PC-9 (cell line): ENCODE measurements at regions not wholly inside any gene's neighbourhood (a gene's known extent, or its start where the extent isn't known, plus 50 kb on each side); places are given as distances from the start of the nearest gene placed in this dataset.

Source experiments
- BruUV-seq: library from RNA; stranded (reverse); fragments of 400-500 nt; replicated peaks from 2 replicates; lab custom pipeline; 2021; lab: Mats Ljungman, UMichigan
- CTCF ChIA-PET: fragments of 300-600 bp; sonication (Branson Sonifier 250); formaldehyde crosslinking; loops from one replicate; lab custom pipeline; 2022; ENCODE audit warnings: antibody characterized with exemption; lab: Charles Lee
- POLR2A ChIA-PET: fragments of 300-600 bp; sonication (Branson Sonifier 250); formaldehyde crosslinking; loops from one replicate; lab custom pipeline; 2022; ENCODE audit warnings: antibody characterized with exemption; ENCODE audit not compliant: unreplicated experiment; lab: Charles Lee
- DNase-seq, 2 experiments: peaks; one replicate each; pipeline versions ENCODE4 v3.0.0 to v3.0.0-alpha.2; 2015 to 2022; ENCODE audit warnings: mixed read lengths in 1 of 2
- H2AFZ ChIP-seq: fragments of 200-600 bp; sonication (generic); 2 replicates; pipeline ENCODE4 v1.8.1; 2017; ENCODE audit warnings: antibody characterized with exemption
- H3F3A ChIP-seq: fragments of 200-600 bp; sonication (generic); 2 replicates; pipeline ENCODE4 v1.8.1; 2017; ENCODE audit warnings: antibody characterized with exemption, mild to moderate bottlenecking, low read depth; ENCODE audit not compliant: insufficient read depth
- H3K27ac ChIP-seq: fragments of 200-600 bp; sonication (generic); 2 replicates; pipeline ENCODE4 v1.6.1; 2016; ENCODE audit warnings: mixed run types
- H3K27me3 ChIP-seq: fragments of 200-600 bp; sonication (generic); 2 replicates; pipeline ENCODE4 v1.6.1; 2016; ENCODE audit warnings: low read depth, mixed run types; ENCODE audit not compliant: insufficient read depth
- H3K36me3 ChIP-seq: fragments of 200-600 bp; sonication (generic); 2 replicates; pipeline ENCODE4 v1.6.1; 2016; ENCODE audit warnings: low read depth, mixed run types
- H3K4me1 ChIP-seq: fragments of 200-600 bp; sonication (generic); replicated peaks from 2 replicates; pipeline ENCODE4 v1.6.1; 2016; ENCODE audit warnings: mixed run types; ENCODE audit not compliant: insufficient read depth
- H3K4me2 ChIP-seq: fragments of 200-600 bp; sonication (generic); 2 replicates; pipeline ENCODE4 v1.6.1; 2017; ENCODE audit warnings: mixed run types
- H3K4me3 ChIP-seq: fragments of 200-600 bp; sonication (generic); 2 replicates; pipeline ENCODE4 v1.6.1; 2016; ENCODE audit warnings: mixed run types
- H3K79me2 ChIP-seq: fragments of 200-600 bp; sonication (generic); 2 replicates; pipeline ENCODE4 v1.6.1; 2017; ENCODE audit warnings: low read depth, mixed run types
- H3K9me2 ChIP-seq: fragments of 200-600 bp; sonication (generic); 2 replicates; pipeline ENCODE4 v1.8.1; 2017; ENCODE audit warnings: mild to moderate bottlenecking; ENCODE audit not compliant: insufficient read depth
- H3K9me3 ChIP-seq: fragments of 200-600 bp; sonication (generic); 2 replicates; pipeline ENCODE4 v1.8.1; 2016; ENCODE audit warnings: low read depth; ENCODE audit not compliant: insufficient read depth
- H4K20me1 ChIP-seq: fragments of 200-600 bp; sonication (generic); 2 replicates; pipeline ENCODE4 v1.8.1; 2017; ENCODE audit not compliant: insufficient read depth
- CTCF ChIP-seq: fragments of 200-600 bp; sonication (generic); conservative IDR thresholded peaks from 2 replicates; pipeline ENCODE4 v1.6.1; 2017; ENCODE audit warnings: mixed run types, antibody characterized with exemption, mild to moderate bottlenecking, moderate library complexity
- EZH2 ChIP-seq: fragments of 200-600 bp; sonication (generic); IDR thresholded peaks from 2 replicates; pipeline ENCODE4 v1.8.0; 2017; ENCODE audit warnings: antibody characterized with exemption, low read depth
- intact Hi-C: fragments of 100-400 bp; cut with micrococcal nuclease; formaldehyde crosslinking; loops from one replicate; pipeline ENCODE4 v1.10.0; 2022; ENCODE audit not compliant: unreplicated experiment

DNA sequence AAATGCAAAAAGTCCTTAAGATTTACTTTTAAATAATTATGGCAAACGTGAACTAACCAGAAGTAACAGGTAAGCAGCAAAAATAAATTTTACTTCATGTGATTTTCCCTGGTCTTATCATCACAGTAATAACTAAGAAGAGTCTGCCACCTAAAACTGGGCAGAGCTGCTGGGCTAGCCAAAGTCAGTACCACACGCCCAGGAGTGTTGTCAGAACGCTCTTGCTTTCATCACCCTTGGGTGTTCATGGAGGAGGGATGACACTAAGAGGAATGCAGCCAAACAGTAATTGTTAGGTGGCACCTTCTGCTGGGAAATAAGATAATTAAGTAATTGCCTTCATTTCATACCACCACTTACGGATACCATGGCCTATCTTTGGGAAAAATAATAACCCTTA, 92.0 kb upstream of the NEUROD1 start:
- CTCF ChIA-PET, result no interaction called here
- no TSS peak for BruUV-seq
- POLR2A ChIA-PET, result no interaction called here

GRCh38 chr2:181772777-181773176, 92.5 kb upstream of the NEUROD1 start:
- no peak overlapping the region for H3K4me2 ChIP-seq
- H3K79me2 ChIP-seq, result no peaks in the 10 kb centered on the region
- ChIA-PET CTCF (no interaction called here), POLR2A (no interaction called here)
- H3K4me3 ChIP-seq, result no peak overlapping the region
- no peaks in the 10 kb centered on the region for H3K27me3 ChIP-seq
- no peak for DNase-seq
- no peaks in the 10 kb centered on the region for H3K36me3 ChIP-seq
- H3K9me2 ChIP-seq, result no peaks in the 10 kb centered on the region
- peaks cover 5% of the 10 kb centered on the region; the same call in 1 of the 2 replicates for H3F3A ChIP-seq
- no peak overlapping the region for H3K27ac ChIP-seq
- BruUV-seq, result no TSS peak
- TF ChIP-seq CTCF (no peak), EZH2 (no peak)
- H3K9me3 ChIP-seq, result peaks cover 9% of the 10 kb centered on the region; the same call in 1 of the 2 replicates
- H4K20me1 ChIP-seq, result no peaks in the 10 kb centered on the region
- no peak overlapping the region for H2AFZ ChIP-seq
- intact Hi-C loops, result no loop called here
- H3K4me1 ChIP-seq, result peaks cover 16% of the 10 kb centered on the region

More for the DNA sequence above, 92.0 kb upstream of the NEUROD1 start:
- H3K27ac ChIP-seq, result no peak overlapping the region
- H3K9me2 ChIP-seq, result no peaks in the 10 kb centered on the region
- H2AFZ ChIP-seq, result no peak overlapping the region
- DNase-seq, result no peak
- H4K20me1 ChIP-seq, result no peaks in the 10 kb centered on the region
- H3K4me2 ChIP-seq, result no peak overlapping the region
- no peaks in the 10 kb centered on the region for H3K36me3 ChIP-seq
- no peaks in the 10 kb centered on the region for H3K79me2 ChIP-seq
- no peaks in the 10 kb centered on the region for H3K27me3 ChIP-seq
- H3K4me3 ChIP-seq, result no peak overlapping the region
- TF ChIP-seq CTCF (no peak), EZH2 (no peak)
- peaks cover 5% of the 10 kb centered on the region; the same call in 1 of the 2 replicates for H3F3A ChIP-seq
- H3K9me3 ChIP-seq, result peaks cover 7% of the 10 kb centered on the region; the same call in 1 of the 2 replicates
- H3K4me1 ChIP-seq, result peaks cover 12% of the 10 kb centered on the region
- intact Hi-C loops, result no loop called here

DNA sequence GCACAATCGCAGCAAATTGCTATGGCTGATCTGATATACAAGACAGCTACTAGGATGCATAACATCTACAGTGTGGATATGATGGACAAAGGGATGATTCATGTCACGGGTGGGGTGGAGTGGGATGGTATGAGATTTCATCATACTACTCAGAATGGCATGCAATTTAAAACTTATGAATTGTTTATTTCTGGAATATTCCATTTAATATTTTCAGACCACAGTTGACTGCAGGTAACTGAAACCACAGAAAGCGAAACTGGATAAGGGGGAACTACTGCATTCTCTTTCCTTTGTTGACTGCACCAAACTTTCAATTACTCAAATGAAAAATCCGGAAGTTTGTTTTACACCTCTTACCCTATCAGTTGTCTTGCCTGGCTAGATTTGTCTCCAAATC, 94.4 kb upstream of the NEUROD1 start:
- Histone ChIP-seq H3K27ac (peak overlapping the region; percentile 27; the same call in 1 of the 2 replicates), H3K27me3 (no peaks in the 10 kb centered on the region), H3K4me2 (0 out of 2 replicates have a peak overlapping the region, but pooled peaks have one; percentile 1), H3K4me3 (no peak overlapping the region), H3K79me2 (no peaks in the 10 kb centered on the region), H2AFZ (0 out of 2 replicates have a peak overlapping the region, but pooled peaks have one; percentile 2), H3F3A (peaks cover 5% of the 10 kb centered on the region; the same call in 1 of the 2 replicates), H3K36me3 (no peaks in the 10 kb centered on the region), H3K4me1 (peaks cover 32% of the 10 kb centered on the region), H3K9me2 (no peaks in the 10 kb centered on the region), H4K20me1 (no peaks in the 10 kb centered on the region), H3K9me3 (peaks cover 13% of the 10 kb centered on the region; the same call in 1 of the 2 replicates)
- BruUV-seq, result no TSS peak
- TF ChIP-seq CTCF, result no peak
- TF ChIP-seq EZH2, result no peak
- POLR2A ChIA-PET, result no interaction called here
- CTCF ChIA-PET, result interaction anchor here (0.5 kb wide), 1 partner anchor 1649 kb away, joined by 3 read pairs; no protein-coding TSS in a partner anchor
- peak; percentile 28 to 39 for DNase-seq
- intact Hi-C loops, result no loop called here
